ENCODE measurements at regions not wholly inside any gene's neighbourhood (a gene's known extent, or its start where the extent isn't known, plus 50 kb on each side); places are given as distances from the start of the nearest gene placed in this dataset.

DNA sequence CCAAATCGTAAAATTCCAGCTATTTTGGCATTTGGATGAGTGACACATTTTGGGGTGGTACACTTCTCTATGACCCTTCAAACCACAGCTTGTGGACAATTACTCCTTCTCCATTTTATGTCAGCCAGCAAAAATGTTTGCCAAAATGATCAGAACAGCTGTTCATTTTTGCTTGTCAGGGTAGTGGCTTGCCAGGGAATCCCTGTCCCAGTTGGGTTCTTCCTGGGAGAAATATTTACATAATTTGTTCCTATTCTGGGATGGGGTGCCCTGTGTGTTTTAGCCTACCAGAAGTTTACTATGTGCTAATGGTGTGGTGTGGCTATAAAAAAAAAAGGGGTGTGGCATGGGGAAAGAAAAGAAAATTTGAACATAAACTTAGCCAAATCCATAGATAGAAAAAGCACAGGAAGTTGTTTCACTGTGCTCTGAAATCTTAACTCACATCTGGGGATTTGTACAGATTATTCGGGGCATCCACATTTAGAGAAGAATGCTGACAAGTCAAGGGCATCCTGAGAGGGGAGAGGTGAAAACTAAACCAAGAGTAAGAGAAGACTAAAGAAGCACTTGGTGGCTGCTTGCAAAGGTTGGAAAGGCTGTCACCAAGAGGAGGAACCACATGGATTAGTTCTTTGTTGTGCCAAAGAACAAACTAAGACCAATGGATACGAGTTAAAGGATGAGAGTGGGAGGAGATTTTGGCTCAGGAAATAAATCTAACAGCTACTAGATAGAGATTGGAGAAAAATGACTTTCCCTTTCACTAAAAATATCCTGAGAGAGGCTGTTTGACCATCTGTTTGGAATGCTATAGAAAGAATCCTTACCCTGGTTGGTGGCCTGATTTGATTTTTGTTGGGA, 55.2 kb upstream of the RBM24 start:
- Mint-ChIP-seq H3K27ac (ENCODE audit: unreplicated experiment) (no peak overlapping the region), H3K9me3 (ENCODE audit: unreplicated experiment) (no peaks in the 10 kb centered on the region), H3K36me3 (ENCODE audit: unreplicated experiment) (no peaks in the 10 kb centered on the region), H3K27me3 (ENCODE audit: unreplicated experiment) (no peaks in the 10 kb centered on the region), H3K4me1 (ENCODE audit: unreplicated experiment) (peaks cover 17% of the 10 kb centered on the region), H3K4me3 (ENCODE audit: unreplicated experiment) (no peak overlapping the region)
- TF ChIP-seq, protein P1, sequence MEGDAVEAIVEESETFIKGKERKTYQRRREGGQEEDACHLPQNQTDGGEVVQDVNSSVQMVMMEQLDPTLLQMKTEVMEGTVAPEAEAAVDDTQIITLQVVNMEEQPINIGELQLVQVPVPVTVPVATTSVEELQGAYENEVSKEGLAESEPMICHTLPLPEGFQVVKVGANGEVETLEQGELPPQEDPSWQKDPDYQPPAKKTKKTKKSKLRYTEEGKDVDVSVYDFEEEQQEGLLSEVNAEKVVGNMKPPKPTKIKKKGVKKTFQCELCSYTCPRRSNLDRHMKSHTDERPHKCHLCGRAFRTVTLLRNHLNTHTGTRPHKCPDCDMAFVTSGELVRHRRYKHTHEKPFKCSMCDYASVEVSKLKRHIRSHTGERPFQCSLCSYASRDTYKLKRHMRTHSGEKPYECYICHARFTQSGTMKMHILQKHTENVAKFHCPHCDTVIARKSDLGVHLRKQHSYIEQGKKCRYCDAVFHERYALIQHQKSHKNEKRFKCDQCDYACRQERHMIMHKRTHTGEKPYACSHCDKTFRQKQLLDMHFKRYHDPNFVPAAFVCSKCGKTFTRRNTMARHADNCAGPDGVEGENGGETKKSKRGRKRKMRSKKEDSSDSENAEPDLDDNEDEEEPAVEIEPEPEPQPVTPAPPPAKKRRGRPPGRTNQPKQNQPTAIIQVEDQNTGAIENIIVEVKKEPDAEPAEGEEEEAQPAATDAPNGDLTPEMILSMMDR (IDR thresholded peaks at IDR 0.05), result no peak
- no peak for DNase-seq (ENCODE audit: extremely low spot score, unreplicated experiment)

GRCh38 chr6:17226786-17227233, 54.4 kb upstream of the RBM24 start:
- H3K4me3 Mint-ChIP-seq (ENCODE audit: unreplicated experiment), result no peak overlapping the region
- H3K9me3 Mint-ChIP-seq (ENCODE audit: unreplicated experiment), result no peaks in the 10 kb centered on the region
- no peaks in the 10 kb centered on the region for H3K36me3 Mint-ChIP-seq (ENCODE audit: unreplicated experiment)
- H3K27me3 Mint-ChIP-seq (ENCODE audit: unreplicated experiment), result no peaks in the 10 kb centered on the region
- H3K4me1 Mint-ChIP-seq (ENCODE audit: unreplicated experiment), result peaks cover 12% of the 10 kb centered on the region
- TF ChIP-seq, protein P1 (IDR thresholded peaks at IDR 0.05), result no peak
- H3K27ac Mint-ChIP-seq (ENCODE audit: unreplicated experiment), result no peak overlapping the region
- DNase-seq (ENCODE audit: extremely low spot score, unreplicated experiment), result no peak

DNA sequence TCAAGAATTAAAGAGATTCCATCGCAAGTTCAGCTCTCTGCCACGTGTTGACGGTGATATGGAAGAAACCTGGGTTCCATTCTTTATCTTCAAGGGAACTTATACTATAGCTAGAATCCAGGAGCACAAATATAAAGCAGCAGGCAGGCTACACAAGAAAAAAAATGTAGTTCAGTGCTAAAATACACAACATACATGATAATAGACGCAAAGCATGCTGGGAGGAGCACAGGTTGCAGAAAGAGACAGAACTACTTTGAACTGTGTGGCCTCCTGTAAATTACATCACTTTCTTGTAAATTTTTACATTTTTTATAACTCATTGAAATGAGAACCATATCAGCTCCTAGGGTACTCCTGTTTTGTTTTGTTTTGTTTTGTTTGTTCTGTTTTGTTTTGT, 53.8 kb upstream of the RBM24 start:
- Mint-ChIP-seq H3K9me3 (ENCODE audit: unreplicated experiment) (no peaks in the 10 kb centered on the region), H3K36me3 (ENCODE audit: unreplicated experiment) (no peaks in the 10 kb centered on the region), H3K4me3 (ENCODE audit: unreplicated experiment) (no peak overlapping the region), H3K27ac (ENCODE audit: unreplicated experiment) (no peak overlapping the region), H3K27me3 (ENCODE audit: unreplicated experiment) (no peaks in the 10 kb centered on the region), H3K4me1 (ENCODE audit: unreplicated experiment) (peaks cover 12% of the 10 kb centered on the region)
- no peak for DNase-seq (ENCODE audit: extremely low spot score, unreplicated experiment)
- TF ChIP-seq, protein P1 (IDR thresholded peaks at IDR 0.05), result no peak
